ENCODE measurements at regions not wholly inside any gene's neighbourhood (a gene's known extent, or its start where the extent isn't known, plus 50 kb on each side); places are given as distances from the start of the nearest gene placed in this dataset.

DNA sequence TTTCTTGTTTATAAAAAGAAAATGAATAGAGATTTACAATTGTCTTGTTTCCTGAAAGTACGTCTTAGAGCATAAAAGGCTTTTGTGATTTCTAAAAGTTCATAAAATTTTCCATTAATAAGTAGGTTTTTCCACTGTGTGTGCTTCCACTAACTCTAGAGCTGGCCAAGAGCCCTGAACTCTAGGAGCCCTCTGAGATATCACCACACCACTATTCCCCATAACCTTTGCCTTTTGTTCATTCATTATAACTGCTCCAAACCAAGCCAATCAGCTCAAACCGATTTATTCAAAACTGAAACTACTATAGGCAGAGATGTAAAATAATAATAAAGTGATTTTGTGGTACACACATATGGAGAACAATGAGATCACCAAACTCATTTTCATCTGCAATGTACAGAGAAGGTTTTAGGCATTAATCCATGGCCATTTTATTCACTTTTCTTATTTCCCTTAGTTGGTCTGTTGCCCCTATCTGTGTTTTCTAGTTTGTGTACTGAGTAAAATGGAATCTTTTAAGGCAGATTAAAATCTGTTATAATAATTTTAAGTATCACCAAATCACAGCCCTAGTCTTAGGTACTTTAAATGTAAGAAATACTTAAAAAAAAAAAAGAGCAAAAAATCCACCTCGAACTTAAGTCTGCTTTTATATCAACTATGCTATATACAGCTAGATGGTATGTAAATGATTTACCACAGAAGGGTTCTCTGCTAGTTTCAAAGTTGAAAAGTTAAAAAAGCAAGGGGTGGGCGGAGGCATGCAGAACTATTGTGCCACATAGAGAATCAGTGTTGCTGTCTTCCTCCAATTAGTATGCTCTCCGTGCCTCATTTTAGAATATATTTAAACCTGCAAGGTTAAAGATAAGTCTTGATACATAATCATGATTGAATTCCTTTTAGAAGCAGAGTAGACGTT, 311.3 kb downstream of the KLF12 start:
- TF ChIP-seq, protein P1, sequence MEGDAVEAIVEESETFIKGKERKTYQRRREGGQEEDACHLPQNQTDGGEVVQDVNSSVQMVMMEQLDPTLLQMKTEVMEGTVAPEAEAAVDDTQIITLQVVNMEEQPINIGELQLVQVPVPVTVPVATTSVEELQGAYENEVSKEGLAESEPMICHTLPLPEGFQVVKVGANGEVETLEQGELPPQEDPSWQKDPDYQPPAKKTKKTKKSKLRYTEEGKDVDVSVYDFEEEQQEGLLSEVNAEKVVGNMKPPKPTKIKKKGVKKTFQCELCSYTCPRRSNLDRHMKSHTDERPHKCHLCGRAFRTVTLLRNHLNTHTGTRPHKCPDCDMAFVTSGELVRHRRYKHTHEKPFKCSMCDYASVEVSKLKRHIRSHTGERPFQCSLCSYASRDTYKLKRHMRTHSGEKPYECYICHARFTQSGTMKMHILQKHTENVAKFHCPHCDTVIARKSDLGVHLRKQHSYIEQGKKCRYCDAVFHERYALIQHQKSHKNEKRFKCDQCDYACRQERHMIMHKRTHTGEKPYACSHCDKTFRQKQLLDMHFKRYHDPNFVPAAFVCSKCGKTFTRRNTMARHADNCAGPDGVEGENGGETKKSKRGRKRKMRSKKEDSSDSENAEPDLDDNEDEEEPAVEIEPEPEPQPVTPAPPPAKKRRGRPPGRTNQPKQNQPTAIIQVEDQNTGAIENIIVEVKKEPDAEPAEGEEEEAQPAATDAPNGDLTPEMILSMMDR (IDR thresholded peaks at IDR 0.05; ENCODE audit: low read length), result no peak
- no peak for TF ChIP-seq EZH2 (IDR thresholded peaks at IDR 0.05; ENCODE audit: borderline replicate concordance, low read length)
